Brain microvascular endothelial cell (primary cell): ENCODE measurements at regions not wholly inside any gene's neighbourhood (a gene's known extent, or its start where the extent isn't known, plus 50 kb on each side); places are given as distances from the start of the nearest gene placed in this dataset.
A peak's percentile ranks its signal among the peaks of the same experiment; 100 is the strongest.
"Not testable (repeated sequence)": the region's sequence is repeated elsewhere in the genome, so short reads cannot be mapped to it uniquely, and the experiment has no call there.

Experiments
- DNase-seq: peaks from one replicate; pipeline ENCODE4 v3.0.0-alpha.2; 2020
- H3K27ac ChIP-seq: fragments of 250-450 bp; sonication (Bioruptor Pico); 2 replicates; pipeline ENCODE4 v1.5.1; 2020; ENCODE audit warnings: mild to moderate bottlenecking, moderate library complexity
- H3K27me3 ChIP-seq: fragments of 250-450 bp; sonication (Bioruptor Pico); replicated peaks from 2 replicates; pipeline ENCODE4 v1.5.1; 2020; ENCODE audit warnings: mild to moderate bottlenecking
- H3K36me3 ChIP-seq: fragments of 250-450 bp; sonication (Bioruptor Pico); replicated peaks from 2 replicates; pipeline ENCODE4 v1.5.1; 2020; ENCODE audit warnings: mild to moderate bottlenecking
- H3K4me3 ChIP-seq: 2 replicates; pipeline ENCODE4 v1.5.1; 2011; ENCODE audit warnings: low read depth, mild to moderate bottlenecking, control low read depth, low read length, moderate library complexity
- in situ Hi-C: cut with HindIII; loops from 2 replicates; pipeline ENCODE4 v1.10.0; 2017; ENCODE audit warnings: low sequenced_read_pairs, low pct_ligation_motif_present
- TF ChIP-seq, protein P1 (sequence below): IDR thresholded peaks from 2 replicates; pipeline ENCODE4 v1.5.1; 2011; ENCODE audit warnings: low read depth, mild to moderate bottlenecking, moderate library complexity, low read length, control low read depth, inconsistent platforms; ENCODE audit errors: missing control alignments

DNA sequence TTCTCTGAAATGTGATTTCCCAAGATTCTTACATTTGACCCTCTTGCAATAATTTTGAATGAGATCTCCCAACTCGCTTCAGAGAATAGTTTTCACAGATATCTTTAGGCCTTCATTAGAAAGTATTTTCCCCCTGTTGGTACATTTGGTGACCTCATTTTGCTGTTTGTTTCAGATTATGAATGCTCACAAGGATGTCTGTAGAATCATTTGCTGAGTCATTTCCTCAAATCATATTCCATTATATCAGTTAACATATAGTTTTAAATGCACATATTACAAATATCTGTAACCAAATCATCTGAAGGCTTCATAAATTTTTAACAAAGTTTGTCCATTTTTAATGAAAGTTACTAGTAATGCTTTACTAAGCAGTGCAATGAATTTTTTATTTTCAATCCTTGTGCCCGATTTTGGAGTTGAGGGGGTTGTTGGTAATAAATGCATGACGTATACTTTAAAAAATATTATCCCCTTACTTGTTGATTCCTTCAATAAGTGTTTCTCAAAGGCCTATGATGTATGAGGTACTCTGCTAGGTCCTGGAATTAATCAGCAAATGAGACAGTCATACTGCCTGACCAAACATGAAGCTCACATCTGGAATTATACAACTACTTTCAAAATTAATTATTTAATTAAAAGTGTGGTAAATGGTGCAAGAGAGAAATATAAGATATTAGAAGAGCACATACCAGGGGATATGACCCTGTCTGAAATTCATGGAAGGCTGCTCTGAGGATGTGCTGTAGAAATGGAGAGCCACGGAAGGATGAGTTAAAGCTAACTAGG, 126.9 kb upstream of the RAP1B start:
- no peaks in the 10 kb centered on the region for H3K27me3 ChIP-seq
- no peak overlapping the region for H3K4me3 ChIP-seq
- in situ Hi-C loops, result no loop called here
- no peaks in the 10 kb centered on the region for H3K36me3 ChIP-seq
- peak; percentile 29 for DNase-seq
- peak overlapping the region; percentile 67 for H3K27ac ChIP-seq
- TF ChIP-seq, protein P1, sequence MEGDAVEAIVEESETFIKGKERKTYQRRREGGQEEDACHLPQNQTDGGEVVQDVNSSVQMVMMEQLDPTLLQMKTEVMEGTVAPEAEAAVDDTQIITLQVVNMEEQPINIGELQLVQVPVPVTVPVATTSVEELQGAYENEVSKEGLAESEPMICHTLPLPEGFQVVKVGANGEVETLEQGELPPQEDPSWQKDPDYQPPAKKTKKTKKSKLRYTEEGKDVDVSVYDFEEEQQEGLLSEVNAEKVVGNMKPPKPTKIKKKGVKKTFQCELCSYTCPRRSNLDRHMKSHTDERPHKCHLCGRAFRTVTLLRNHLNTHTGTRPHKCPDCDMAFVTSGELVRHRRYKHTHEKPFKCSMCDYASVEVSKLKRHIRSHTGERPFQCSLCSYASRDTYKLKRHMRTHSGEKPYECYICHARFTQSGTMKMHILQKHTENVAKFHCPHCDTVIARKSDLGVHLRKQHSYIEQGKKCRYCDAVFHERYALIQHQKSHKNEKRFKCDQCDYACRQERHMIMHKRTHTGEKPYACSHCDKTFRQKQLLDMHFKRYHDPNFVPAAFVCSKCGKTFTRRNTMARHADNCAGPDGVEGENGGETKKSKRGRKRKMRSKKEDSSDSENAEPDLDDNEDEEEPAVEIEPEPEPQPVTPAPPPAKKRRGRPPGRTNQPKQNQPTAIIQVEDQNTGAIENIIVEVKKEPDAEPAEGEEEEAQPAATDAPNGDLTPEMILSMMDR, result no peak

DNA sequence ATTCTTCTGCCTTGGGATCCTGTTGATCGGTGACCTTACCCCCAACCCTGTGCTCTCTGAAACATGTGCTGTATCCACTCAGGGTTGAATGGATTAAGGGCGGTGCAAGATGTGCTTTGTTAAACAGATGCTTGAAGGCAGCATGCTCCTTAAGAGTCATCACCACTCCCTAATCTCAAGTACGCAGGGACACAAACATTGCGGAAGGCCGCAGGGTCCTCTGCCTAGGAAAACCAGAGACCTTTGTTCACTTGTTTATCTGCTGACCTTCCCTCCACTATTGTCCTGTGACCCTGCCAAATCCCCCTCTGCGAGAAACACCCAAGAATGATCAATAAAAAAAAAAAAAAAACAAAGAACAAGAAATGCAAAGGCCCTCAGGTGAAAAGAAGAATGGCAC, 126.1 kb upstream of the RAP1B start:
- H3K27me3 ChIP-seq, DNase-seq, in situ Hi-C loops, H3K4me3 ChIP-seq, H3K36me3 ChIP-seq, H3K27ac ChIP-seq: not testable (repeated sequence)

DNA sequence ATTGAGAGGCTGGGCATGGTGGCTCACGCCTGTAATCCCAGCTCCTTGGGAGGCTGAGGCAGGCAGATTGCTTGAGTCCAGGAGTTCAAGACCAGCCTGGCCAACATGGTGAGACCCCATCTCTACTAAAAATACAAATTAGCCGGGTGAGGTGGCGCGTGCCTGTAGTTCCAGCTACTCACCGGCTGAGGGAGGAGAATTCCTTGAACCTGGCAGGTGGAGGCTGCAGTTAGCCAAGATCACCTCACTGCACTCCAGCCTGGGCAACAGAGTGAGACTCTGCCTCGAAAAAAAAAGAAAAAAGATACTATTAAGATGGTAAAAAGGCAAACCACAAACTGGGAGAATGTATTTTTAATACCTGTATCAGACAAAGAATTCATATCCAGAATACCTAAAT, 124.2 kb upstream of the RAP1B start:
- DNase-seq, H3K4me3 ChIP-seq, H3K27ac ChIP-seq, H3K36me3 ChIP-seq, H3K27me3 ChIP-seq, in situ Hi-C loops: not testable (repeated sequence)

DNA sequence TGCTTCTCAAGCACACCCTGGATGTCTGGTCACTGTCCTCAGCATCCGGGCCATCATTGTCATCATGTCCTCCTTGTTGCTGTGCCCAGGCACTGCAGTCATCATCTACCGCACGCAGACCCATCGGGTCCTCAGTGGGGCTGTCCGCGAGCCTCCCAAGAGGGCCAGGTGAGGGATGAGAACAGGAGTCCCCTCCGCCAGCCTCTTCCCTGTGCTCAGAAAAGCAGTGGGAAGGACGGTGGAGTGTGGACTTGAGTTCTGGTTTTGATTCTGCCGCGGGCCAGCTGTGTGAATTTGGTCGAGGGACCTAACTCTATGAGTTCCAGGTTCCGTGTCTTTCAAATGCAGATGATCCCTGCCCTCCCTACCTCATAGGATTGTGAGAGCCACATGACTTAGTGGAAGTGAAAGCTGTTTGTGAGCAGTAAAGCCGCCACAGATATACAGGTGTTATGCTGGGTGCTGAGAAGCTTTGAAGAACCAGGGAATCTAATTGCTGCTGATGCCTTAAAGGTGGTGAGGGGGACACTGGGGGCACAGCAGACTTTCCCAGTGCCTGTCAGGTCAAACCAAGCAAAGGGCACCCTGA, 122.9 kb upstream of the RAP1B start:
- H3K27me3 ChIP-seq, result no peaks in the 10 kb centered on the region
- in situ Hi-C loops, result no loop called here
- no peak for DNase-seq
- H3K27ac ChIP-seq, result no peak overlapping the region
- H3K4me3 ChIP-seq, result no peak overlapping the region
- no peaks in the 10 kb centered on the region for H3K36me3 ChIP-seq
- TF ChIP-seq, protein P1, result no peak

DNA sequence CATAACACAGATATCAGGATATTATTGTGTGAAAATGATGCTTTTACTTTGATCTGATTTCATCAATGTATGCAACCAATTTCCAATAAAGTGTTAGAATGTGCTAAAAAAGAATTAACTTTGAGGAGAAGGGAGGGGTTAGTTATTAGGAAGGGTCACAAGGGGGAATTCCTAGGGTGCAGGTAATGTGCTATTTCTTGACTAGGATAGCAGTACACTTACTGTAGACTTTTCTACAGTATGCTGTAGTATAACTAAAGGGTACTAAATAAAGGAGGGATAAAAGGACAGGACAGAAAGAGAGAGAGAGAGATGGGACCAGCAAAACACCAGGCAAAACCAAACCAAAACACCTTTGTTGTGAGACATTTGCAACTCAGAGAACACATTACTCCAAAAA, 121.4 kb upstream of the RAP1B start:
- Histone ChIP-seq H3K27ac (no peak overlapping the region), H3K36me3 (no peaks in the 10 kb centered on the region), H3K27me3 (no peaks in the 10 kb centered on the region), H3K4me3 (no peak overlapping the region)
- TF ChIP-seq, protein P1, result no peak
- in situ Hi-C loops, result no loop called here
- no peak for DNase-seq

DNA sequence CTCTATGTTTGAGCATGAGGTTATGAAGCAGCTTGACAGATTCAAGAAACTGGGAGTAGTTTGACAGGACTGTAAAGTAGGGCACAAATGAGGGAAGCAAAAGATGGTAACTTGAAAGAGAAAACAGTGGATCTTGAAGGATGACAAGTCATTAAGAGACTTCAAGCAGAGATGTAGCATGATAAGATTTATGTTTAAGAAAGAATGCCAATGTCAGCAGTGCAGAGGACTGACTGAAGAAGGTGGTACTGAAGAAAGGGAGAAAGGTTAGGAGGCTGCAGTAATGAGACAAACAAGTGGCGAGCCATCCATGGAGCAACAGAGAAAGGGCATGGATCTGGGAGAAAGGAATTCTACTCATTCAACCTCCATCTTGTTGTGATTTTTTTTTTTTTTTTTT, 120.2 kb upstream of the RAP1B start:
- no peaks in the 10 kb centered on the region for H3K36me3 ChIP-seq
- no peak overlapping the region for H3K27ac ChIP-seq
- H3K4me3 ChIP-seq, result no peak overlapping the region
- no peaks in the 10 kb centered on the region for H3K27me3 ChIP-seq
- in situ Hi-C loops, result no loop called here
- TF ChIP-seq, protein P1, result no peak
- no peak for DNase-seq
